H9 (cell line): ENCODE measurements at regions not wholly inside any gene's neighbourhood (a gene's known extent, or its start where the extent isn't known, plus 50 kb on each side); places are given as distances from the start of the nearest gene placed in this dataset.

Source experiments
- DNase-seq: peaks from one replicate; pipeline ENCODE4 v3.0.0-alpha.2; 2017
- H2AFZ ChIP-seq: one replicate; pipeline ENCODE4 v1.6.1; 2013; ENCODE audit warnings: mild to moderate bottlenecking, low read length, control low read depth, moderate library complexity
- H2AK5ac ChIP-seq: 2 replicates; pipeline ENCODE4 v1.6.1; 2013; ENCODE audit warnings: low read length, control low read depth, mixed read lengths; ENCODE audit not compliant: insufficient read length
- H2BK120ac ChIP-seq: one replicate; pipeline ENCODE4 v1.6.1; 2013; ENCODE audit warnings: low read depth, mild to moderate bottlenecking, low read length, control low read depth, inconsistent platforms; ENCODE audit not compliant: poor library complexity, severe bottlenecking
- H2BK12ac ChIP-seq: 2 replicates; pipeline ENCODE4 v1.6.1; 2013; ENCODE audit warnings: low read length, control low read depth, mixed read lengths, low read depth; ENCODE audit not compliant: insufficient read length
- H2BK15ac ChIP-seq: 2 replicates; pipeline ENCODE4 v1.6.1; 2013; ENCODE audit warnings: low read depth, low read length, control low read depth
- H2BK20ac ChIP-seq: one replicate; pipeline ENCODE4 v1.6.1; 2013; ENCODE audit warnings: low read depth, mild to moderate bottlenecking, low read length, control low read depth, inconsistent platforms; ENCODE audit not compliant: poor library complexity, severe bottlenecking
- H2BK5ac ChIP-seq: 2 replicates; pipeline ENCODE4 v1.6.1; 2013; ENCODE audit warnings: low read length, control low read depth, mixed read lengths; ENCODE audit not compliant: insufficient read length
- H3K14ac ChIP-seq: 2 replicates; pipeline ENCODE4 v1.6.1; 2013; ENCODE audit warnings: low read length, control low read depth; ENCODE audit not compliant: insufficient read depth
- H3K18ac ChIP-seq: 2 replicates; pipeline ENCODE4 v1.6.1; 2013; ENCODE audit warnings: low read depth, mild to moderate bottlenecking, mixed read lengths, low read length, control low read depth; ENCODE audit not compliant: insufficient read length
- H3K23ac ChIP-seq: 2 replicates; pipeline ENCODE4 v1.6.1; 2013; ENCODE audit warnings: low read length, control low read depth, mixed read lengths, low read depth; ENCODE audit not compliant: insufficient read length
- H3K23me2 ChIP-seq: 2 replicates; pipeline ENCODE4 v1.6.1; 2013; ENCODE audit warnings: low read depth, mild to moderate bottlenecking, mixed read lengths, low read length, control low read depth; ENCODE audit not compliant: insufficient read length, poor library complexity, severe bottlenecking
- H3K27ac ChIP-seq: 2 replicates; pipeline ENCODE4 v1.5.1; 2013; ENCODE audit warnings: low read length, control low read depth, mixed read lengths, low read depth; ENCODE audit not compliant: insufficient read length
- H3K27me3 ChIP-seq: 2 replicates; pipeline ENCODE4 v1.6.1; 2013; ENCODE audit warnings: low read length, control low read depth, inconsistent platforms; ENCODE audit not compliant: insufficient read depth
- H3K4ac ChIP-seq: 2 replicates; pipeline ENCODE4 v1.6.1; 2013; ENCODE audit warnings: low read depth, mild to moderate bottlenecking, control low read depth, inconsistent platforms, low read length, moderate library complexity
- H3K4me1 ChIP-seq: 2 replicates; pipeline ENCODE4 v1.6.1; 2013; ENCODE audit warnings: low read length, control low read depth, inconsistent platforms; ENCODE audit not compliant: insufficient read depth
- H3K4me2 ChIP-seq: 2 replicates; pipeline ENCODE4 v1.6.1; 2013; ENCODE audit warnings: low read length, control low read depth, mixed read lengths; ENCODE audit not compliant: insufficient read length, insufficient read depth
- H3K56ac ChIP-seq: 2 replicates; pipeline ENCODE4 v1.6.1; 2013; ENCODE audit warnings: low read depth, mild to moderate bottlenecking, mixed read lengths, low read length, control low read depth; ENCODE audit not compliant: insufficient read length
- H3K79me1 ChIP-seq: 2 replicates; pipeline ENCODE4 v1.6.1; 2013; ENCODE audit warnings: low read depth, mild to moderate bottlenecking, moderate library complexity, low read length, control low read depth, inconsistent platforms; ENCODE audit not compliant: insufficient read depth, poor library complexity, severe bottlenecking
- H3K79me2 ChIP-seq: 2 replicates; pipeline ENCODE4 v1.6.1; 2013; ENCODE audit warnings: low read length, control low read depth, inconsistent platforms; ENCODE audit not compliant: insufficient read depth
- H3K9ac ChIP-seq: 2 replicates; pipeline ENCODE4 v1.6.1; 2013; ENCODE audit warnings: low read length, control low read depth, mixed read lengths; ENCODE audit not compliant: insufficient read length; ENCODE audit errors: extremely low read depth
- H3K9me3 ChIP-seq: one replicate; pipeline ENCODE4 v1.6.1; 2013; ENCODE audit warnings: low read depth, low read length, inconsistent platforms; ENCODE audit not compliant: control insufficient read depth
- H3T11ph ChIP-seq: one replicate; pipeline ENCODE4 v1.6.1; 2013; ENCODE audit warnings: mild to moderate bottlenecking, low read length, control low read depth, inconsistent platforms
- H4K20me1 ChIP-seq: one replicate; pipeline ENCODE4 v1.6.1; 2013; ENCODE audit not compliant: control insufficient read depth, insufficient read length, insufficient read depth
- H4K5ac ChIP-seq: 2 replicates; pipeline ENCODE4 v1.6.1; 2013; ENCODE audit warnings: low read depth, mild to moderate bottlenecking, mixed read lengths, low read length, control low read depth; ENCODE audit not compliant: insufficient read length
- H4K8ac ChIP-seq: replicated peaks from 2 replicates; pipeline ENCODE4 v1.6.1; 2013; ENCODE audit warnings: low read length, control low read depth, mixed read lengths, low read depth; ENCODE audit not compliant: insufficient read length
- H4K91ac ChIP-seq: 2 replicates; pipeline ENCODE4 v1.6.1; 2013; ENCODE audit warnings: low read depth, mild to moderate bottlenecking, moderate library complexity, mixed read lengths, low read length, control low read depth; ENCODE audit not compliant: insufficient read length
- H3K27ac Mint-ChIP-seq, 3 experiments: 2 replicates in 2 of 3; 3 replicates in 1 of 3; pipeline ENCODE4 v1.8.0; 2020 to 2021; ENCODE audit warnings: mixed read lengths in 3 of 3, mild to moderate bottlenecking in 1 of 3, moderate library complexity in 1 of 3
- H3K27me3 Mint-ChIP-seq: 2 replicates; pipeline ENCODE4 v1.8.0; 2021; ENCODE audit warnings: low read depth, mild to moderate bottlenecking, moderate library complexity, mixed read lengths
- H3K36me3 Mint-ChIP-seq, 3 experiments: 2 replicates in 2 of 3; 3 replicates in 1 of 3; pipeline ENCODE4 v1.8.0; 2020 to 2021; ENCODE audit warnings: low read depth in 3 of 3, mixed read lengths in 3 of 3; ENCODE audit not compliant: insufficient read depth in 1 of 3
- H3K4me1 Mint-ChIP-seq, 2 experiments: 2 replicates each; pipeline ENCODE4 v1.8.0; 2020; ENCODE audit warnings: mixed read lengths in 2 of 2
- H3K4me3 Mint-ChIP-seq, 2 experiments: 2 replicates in 1 of 2; 3 replicates in 1 of 2; pipeline ENCODE4 v1.8.0; 2020 to 2021; ENCODE audit warnings: mild to moderate bottlenecking in 2 of 2, mixed read lengths in 2 of 2, moderate library complexity in 1 of 2
- H3K9me3 Mint-ChIP-seq, 2 experiments: 2 replicates in 1 of 2; 3 replicates in 1 of 2; pipeline ENCODE4 v1.8.0; 2020; ENCODE audit warnings: mild to moderate bottlenecking in 2 of 2, mixed read lengths in 2 of 2, moderate library complexity in 1 of 2
- WGBS: extraction: QIAGEN DNeasy Blood & Tissue Kit; methylation state at CpG from one replicate; pipeline ENCODE4 v1.1.7; 2013; ENCODE audit warnings: missing lambda C conversion rate, low lambda C conversion rate, mixed read lengths; ENCODE audit not compliant: insufficient read length; ENCODE audit errors: extremely low coverage; 5-methylcytosine and 5-hydroxymethylcytosine counted together
- TF ChIP-seq, protein P1 (sequence below): fragments of 200-600 bp; sonication (generic); conservative IDR thresholded peaks from 3 replicates; pipeline ENCODE4 v1.8.0; 2021; ENCODE audit warnings: antibody characterized with exemption, mild to moderate bottlenecking

DNA sequence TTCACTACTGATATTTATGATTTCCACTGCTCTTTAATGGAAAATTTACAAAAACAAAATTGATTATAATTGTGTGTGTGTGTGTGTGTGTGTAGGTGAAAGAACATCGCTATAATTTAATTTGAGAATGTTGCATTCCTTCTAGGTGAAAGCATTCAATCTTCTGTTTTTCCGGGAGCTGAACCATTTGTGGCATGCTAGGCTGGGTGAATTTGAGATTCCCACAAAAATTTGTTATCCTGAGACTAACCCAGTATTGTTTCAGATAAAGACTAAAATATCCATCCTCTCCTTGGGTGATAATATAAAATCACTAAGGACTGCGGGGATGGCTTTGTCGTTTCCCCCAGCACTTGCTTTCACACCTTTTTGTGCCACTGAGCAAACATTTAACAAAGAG, 911.2 kb upstream of the PIK3C3 start:
- H3K14ac ChIP-seq = no peak overlapping the region
- no peak overlapping the region for H3T11ph ChIP-seq
- no peak overlapping the region for H3K27ac ChIP-seq
- no peaks in the 10 kb centered on the region for H3K9me3 ChIP-seq
- Mint-ChIP-seq H3K27me3 (no peaks in the 10 kb centered on the region), H3K4me3 (no peak overlapping the region), H3K36me3 (no peaks in the 10 kb centered on the region), H3K4me1 (peaks cover 0 to 5% of the 10 kb centered on the region in 2 experiments; a peak in 1 of 4 replicates), H3K9me3 (no peaks in the 10 kb centered on the region; a peak in 1 of 5 replicates), H3K27ac (no peak overlapping the region)
- H2BK5ac ChIP-seq = no peak overlapping the region
- DNase-seq = no peak
- no peaks in the 10 kb centered on the region for H3K79me1 ChIP-seq
- no peak overlapping the region for H4K5ac ChIP-seq
- H3K56ac ChIP-seq = no peak overlapping the region
- no peak overlapping the region for H3K23ac ChIP-seq
- no peak overlapping the region for H3K18ac ChIP-seq
- no peaks in the 10 kb centered on the region for H3K23me2 ChIP-seq
- H2BK20ac ChIP-seq = no peak overlapping the region
- no peaks in the 10 kb centered on the region for H3K79me2 ChIP-seq
- H4K91ac ChIP-seq = no peak overlapping the region
- TF ChIP-seq, protein P1, sequence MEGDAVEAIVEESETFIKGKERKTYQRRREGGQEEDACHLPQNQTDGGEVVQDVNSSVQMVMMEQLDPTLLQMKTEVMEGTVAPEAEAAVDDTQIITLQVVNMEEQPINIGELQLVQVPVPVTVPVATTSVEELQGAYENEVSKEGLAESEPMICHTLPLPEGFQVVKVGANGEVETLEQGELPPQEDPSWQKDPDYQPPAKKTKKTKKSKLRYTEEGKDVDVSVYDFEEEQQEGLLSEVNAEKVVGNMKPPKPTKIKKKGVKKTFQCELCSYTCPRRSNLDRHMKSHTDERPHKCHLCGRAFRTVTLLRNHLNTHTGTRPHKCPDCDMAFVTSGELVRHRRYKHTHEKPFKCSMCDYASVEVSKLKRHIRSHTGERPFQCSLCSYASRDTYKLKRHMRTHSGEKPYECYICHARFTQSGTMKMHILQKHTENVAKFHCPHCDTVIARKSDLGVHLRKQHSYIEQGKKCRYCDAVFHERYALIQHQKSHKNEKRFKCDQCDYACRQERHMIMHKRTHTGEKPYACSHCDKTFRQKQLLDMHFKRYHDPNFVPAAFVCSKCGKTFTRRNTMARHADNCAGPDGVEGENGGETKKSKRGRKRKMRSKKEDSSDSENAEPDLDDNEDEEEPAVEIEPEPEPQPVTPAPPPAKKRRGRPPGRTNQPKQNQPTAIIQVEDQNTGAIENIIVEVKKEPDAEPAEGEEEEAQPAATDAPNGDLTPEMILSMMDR = no peak
- no peak overlapping the region for H2AFZ ChIP-seq
- H2AK5ac ChIP-seq = no peak overlapping the region
- no peak overlapping the region for H2BK12ac ChIP-seq
- no peak overlapping the region for H3K4me2 ChIP-seq
- no peak overlapping the region for H4K8ac ChIP-seq
- no peak overlapping the region for H3K4ac ChIP-seq
- H3K27me3 ChIP-seq = no peaks in the 10 kb centered on the region
- H2BK15ac ChIP-seq = no peak overlapping the region
- H2BK120ac ChIP-seq = no peak overlapping the region
- no CpG with 5 or more reads among the region's 4 CpGs for WGBS
- no peaks in the 10 kb centered on the region for H3K4me1 ChIP-seq
- H4K20me1 ChIP-seq = no peaks in the 10 kb centered on the region
- no peak overlapping the region for H3K9ac ChIP-seq
